Mammary epithelial cell (primary cell): ENCODE measurements at regions not wholly inside any gene's neighbourhood (a gene's known extent, or its start where the extent isn't known, plus 50 kb on each side); places are given as distances from the start of the nearest gene placed in this dataset.

Source experiments
- EZH2 ChIP-seq: IDR thresholded peaks from 2 replicates; pipeline ENCODE4 v1.6.1; 2012; ENCODE audit warnings: low read length, inconsistent platforms, borderline replicate concordance
- TF ChIP-seq, protein P1 (sequence below), 2 donors: IDR thresholded peaks in 1 of 2; conservative IDR thresholded peaks in 1 of 2; 2 replicates each; pipeline ENCODE4 v1.5.1; 2011 to 2012; ENCODE audit warnings: inconsistent platforms in 2 of 2, low read length in 2 of 2, mild to moderate bottlenecking in 2 of 2, control low read depth in 1 of 2, low read depth in 1 of 2; ENCODE audit not compliant: insufficient read depth in 1 of 2; ENCODE audit errors: extremely low read depth in 1 of 2

DNA sequence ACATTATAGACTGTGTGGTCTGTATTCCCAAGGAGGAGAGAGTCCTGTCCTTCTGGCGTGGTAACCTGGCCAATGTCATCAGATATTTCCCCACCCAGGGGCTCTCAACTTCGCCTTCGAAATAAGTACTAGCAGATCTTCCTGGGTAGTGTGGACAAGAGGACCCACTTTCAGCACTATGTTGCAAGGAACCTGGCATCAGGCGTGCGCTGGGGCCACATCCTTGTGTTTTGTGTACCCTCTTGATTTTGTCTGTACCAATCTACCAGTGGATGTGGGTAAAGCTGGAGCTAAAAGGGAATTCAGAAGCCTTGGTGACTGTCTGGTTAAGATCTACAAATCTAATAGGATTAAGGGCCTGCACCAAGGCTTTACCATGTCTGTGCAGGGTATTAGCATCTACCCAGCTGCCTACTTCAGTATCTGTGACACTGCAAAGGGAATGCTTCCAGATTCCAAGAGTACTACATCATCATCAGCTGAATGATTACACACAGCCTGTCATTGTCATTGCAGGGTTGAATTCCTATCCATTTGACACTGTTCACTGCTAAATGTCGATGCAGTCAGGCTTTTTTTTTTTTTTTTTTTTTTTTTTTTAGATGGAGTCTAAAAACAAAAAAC is 148.0 kb downstream of the PRR20E start:
- TF ChIP-seq, protein P1, sequence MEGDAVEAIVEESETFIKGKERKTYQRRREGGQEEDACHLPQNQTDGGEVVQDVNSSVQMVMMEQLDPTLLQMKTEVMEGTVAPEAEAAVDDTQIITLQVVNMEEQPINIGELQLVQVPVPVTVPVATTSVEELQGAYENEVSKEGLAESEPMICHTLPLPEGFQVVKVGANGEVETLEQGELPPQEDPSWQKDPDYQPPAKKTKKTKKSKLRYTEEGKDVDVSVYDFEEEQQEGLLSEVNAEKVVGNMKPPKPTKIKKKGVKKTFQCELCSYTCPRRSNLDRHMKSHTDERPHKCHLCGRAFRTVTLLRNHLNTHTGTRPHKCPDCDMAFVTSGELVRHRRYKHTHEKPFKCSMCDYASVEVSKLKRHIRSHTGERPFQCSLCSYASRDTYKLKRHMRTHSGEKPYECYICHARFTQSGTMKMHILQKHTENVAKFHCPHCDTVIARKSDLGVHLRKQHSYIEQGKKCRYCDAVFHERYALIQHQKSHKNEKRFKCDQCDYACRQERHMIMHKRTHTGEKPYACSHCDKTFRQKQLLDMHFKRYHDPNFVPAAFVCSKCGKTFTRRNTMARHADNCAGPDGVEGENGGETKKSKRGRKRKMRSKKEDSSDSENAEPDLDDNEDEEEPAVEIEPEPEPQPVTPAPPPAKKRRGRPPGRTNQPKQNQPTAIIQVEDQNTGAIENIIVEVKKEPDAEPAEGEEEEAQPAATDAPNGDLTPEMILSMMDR (conservative IDR thresholded peaks at IDR 0.05 in 1 of 2, IDR thresholded peaks at IDR 0.05 in 1 of 2; ENCODE audit: extremely low read depth in 1 of 2, insufficient read depth in 1 of 2, low read depth in 1 of 2, low read length in 2 of 2): no peak
- no peak for TF ChIP-seq EZH2
